Stomach (tissue), 4 donors: ENCODE measurements at regions not wholly inside any gene's neighbourhood (a gene's known extent, or its start where the extent isn't known, plus 50 kb on each side); places are given as distances from the start of the nearest gene placed in this dataset.

Source experiments
- POLR2A ChIP-seq, 4 donors: fragments of 450-650 bp; IDR thresholded peaks; one replicate each; pipeline ENCODE4 v1.6.1; 2016; ENCODE audit warnings: antibody characterized with exemption in 4 of 4, control low read depth in 2 of 4, mild to moderate bottlenecking in 1 of 4, moderate library complexity in 1 of 4
- TF ChIP-seq, protein P1 (sequence below), 7 experiments: fragments of 450-650 bp in 4 of 7; fragments of 200-600 bp in 3 of 7; sonication (generic) in 3 of 7; IDR thresholded peaks; one replicate each; pipeline ENCODE4 v1.5.1; 2016 to 2019; ENCODE audit warnings: antibody characterized with exemption in 7 of 7, control low read depth in 2 of 7, mild to moderate bottlenecking in 1 of 7

DNA sequence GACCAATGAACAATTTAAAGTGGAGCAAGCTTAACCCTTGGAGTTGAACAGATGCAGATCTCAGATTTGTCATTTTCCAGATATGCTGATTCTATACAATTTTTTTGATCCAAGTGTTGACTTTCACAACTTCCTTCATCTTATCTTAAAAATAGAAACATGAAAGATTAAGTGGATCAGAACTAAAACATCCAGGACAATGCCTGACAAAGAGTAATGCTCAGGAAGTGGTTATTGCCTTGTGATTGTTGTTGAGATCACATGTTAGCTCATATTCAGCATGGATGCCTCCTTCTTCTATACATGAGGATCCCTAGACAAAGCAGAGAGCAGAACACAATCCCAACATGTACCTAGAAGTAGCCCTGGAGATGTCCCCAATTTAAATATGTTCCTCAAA is 160.9 kb downstream of the PPARGC1A start:
- TF ChIP-seq POLR2A (IDR thresholded peaks at IDR 0.05) = no peak
- TF ChIP-seq, protein P1, sequence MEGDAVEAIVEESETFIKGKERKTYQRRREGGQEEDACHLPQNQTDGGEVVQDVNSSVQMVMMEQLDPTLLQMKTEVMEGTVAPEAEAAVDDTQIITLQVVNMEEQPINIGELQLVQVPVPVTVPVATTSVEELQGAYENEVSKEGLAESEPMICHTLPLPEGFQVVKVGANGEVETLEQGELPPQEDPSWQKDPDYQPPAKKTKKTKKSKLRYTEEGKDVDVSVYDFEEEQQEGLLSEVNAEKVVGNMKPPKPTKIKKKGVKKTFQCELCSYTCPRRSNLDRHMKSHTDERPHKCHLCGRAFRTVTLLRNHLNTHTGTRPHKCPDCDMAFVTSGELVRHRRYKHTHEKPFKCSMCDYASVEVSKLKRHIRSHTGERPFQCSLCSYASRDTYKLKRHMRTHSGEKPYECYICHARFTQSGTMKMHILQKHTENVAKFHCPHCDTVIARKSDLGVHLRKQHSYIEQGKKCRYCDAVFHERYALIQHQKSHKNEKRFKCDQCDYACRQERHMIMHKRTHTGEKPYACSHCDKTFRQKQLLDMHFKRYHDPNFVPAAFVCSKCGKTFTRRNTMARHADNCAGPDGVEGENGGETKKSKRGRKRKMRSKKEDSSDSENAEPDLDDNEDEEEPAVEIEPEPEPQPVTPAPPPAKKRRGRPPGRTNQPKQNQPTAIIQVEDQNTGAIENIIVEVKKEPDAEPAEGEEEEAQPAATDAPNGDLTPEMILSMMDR (IDR thresholded peaks at IDR 0.05) = no peak
